K562 (cell line): ENCODE measurements at regions not wholly inside any gene's neighbourhood (a gene's known extent, or its start where the extent isn't known, plus 50 kb on each side); places are given as distances from the start of the nearest gene placed in this dataset.

Experiments used
- ATAC-seq: fragments of 200-7000 bp; cut with Tn5 transposase; 3 replicates; pipeline ENCODE4 v1.9.1; 2020; ENCODE audit warnings: moderate library complexity
- BruUV-seq: library from RNA; stranded (reverse); fragments of 400-500 nt; replicated peaks from 2 replicates; lab custom pipeline; 2021; lab: Mats Ljungman, UMichigan
- CTCF ChIA-PET: fragments of 300-600 bp; formaldehyde crosslinking; extraction: SDS; loops from one replicate; lab custom pipeline; 2021; ENCODE audit warnings: low intra/inter-chr PET ratio; lab: Yijun Ruan, JAX
- POLR2A ChIA-PET: fragments of 300-600, 350-650 bp; sonication (Branson Sonifier 250); formaldehyde crosslinking; extraction: SDS; loops from one replicate; lab custom pipeline; 2021; ENCODE audit warnings: antibody characterized with exemption, inconsistent platforms; lab: Yijun Ruan, JAX
- DNase-seq, 4 experiments: peaks; one replicate each; pipeline versions ENCODE4 v3.0.0 to v3.0.0-alpha.2; 2011 to 2018; ENCODE audit warnings: low spot score in 3 of 4, mixed read lengths in 3 of 4; ENCODE audit errors: extremely low read depth in 1 of 4
- FAIRE-seq: peaks from 2 replicates; lab custom pipeline; 2011; peaks lifted over from hg19 to GRCh38; lab: Jason Lieb, UNC
- H2AFZ ChIP-seq: 2 replicates; pipeline ENCODE4 v1.6.0; 2011; ENCODE audit warnings: low read depth, low read length, control low read depth, inconsistent platforms
- H3K27ac ChIP-seq: fragments of 200-600 bp; 3 replicates; pipeline ENCODE4 v1.8.0; 2011; ENCODE audit warnings: low read depth, mild to moderate bottlenecking, control low read depth, inconsistent platforms, low read length, moderate library complexity, mixed read lengths; ENCODE audit errors: extremely low read depth
- H3K27me3 ChIP-seq, 2 experiments: fragments of 300-600 bp in 1 of 2; 2 replicates in 1 of 2; 3 replicates in 1 of 2; pipeline versions ENCODE4 v1.6.0 to v1.8.0; 2011; ENCODE audit warnings: inconsistent platforms in 2 of 2, low read length in 2 of 2, mild to moderate bottlenecking in 1 of 2, mixed read lengths in 1 of 2, moderate library complexity in 1 of 2; ENCODE audit not compliant: control insufficient read depth in 2 of 2, insufficient read depth in 2 of 2
- H3K36me3 ChIP-seq: fragments of 300-600 bp; 3 replicates; pipeline ENCODE4 v1.8.0; 2011; ENCODE audit warnings: mild to moderate bottlenecking, low read length, inconsistent platforms; ENCODE audit not compliant: control insufficient read depth, insufficient read depth
- H3K4me1 ChIP-seq, 2 experiments: fragments of 200-600 bp in 1 of 2; replicated peaks in 1 of 2; 2 replicates in 1 of 2; 3 replicates in 1 of 2; pipeline versions ENCODE4 v1.5.1 to v1.8.0; 2011; ENCODE audit warnings: inconsistent platforms in 2 of 2, low read length in 2 of 2, mild to moderate bottlenecking in 1 of 2, mixed read lengths in 1 of 2, moderate library complexity in 1 of 2; ENCODE audit not compliant: control insufficient read depth in 2 of 2, insufficient read depth in 2 of 2
- H3K4me2 ChIP-seq: 2 replicates; pipeline ENCODE4 v1.6.1; 2011; ENCODE audit warnings: low read length, control low read depth, inconsistent platforms, mixed read lengths; ENCODE audit not compliant: insufficient read depth
- H3K4me3 ChIP-seq: fragments of 200-600 bp; sonication (generic), shearing (Covaris generic); 2 replicates; pipeline ENCODE4 v1.5.1; 2016; ENCODE audit warnings: control low read depth, inconsistent platforms
- H3K79me2 ChIP-seq: fragments of 200-600 bp; 3 replicates; pipeline ENCODE4 v1.8.0; 2011; ENCODE audit warnings: low read length, inconsistent platforms; ENCODE audit not compliant: control insufficient read depth, insufficient read depth
- H3K9ac ChIP-seq, 2 experiments: 2 replicates each; pipeline versions ENCODE4 v1.6.0 to v1.6.1; 2011; ENCODE audit warnings: low read depth in 2 of 2, low read length in 2 of 2, control low read depth in 1 of 2, inconsistent platforms in 1 of 2, mild to moderate bottlenecking in 1 of 2, mixed read lengths in 1 of 2; ENCODE audit not compliant: insufficient read depth in 1 of 2
- H3K9me1 ChIP-seq: one replicate; pipeline ENCODE4 v1.6.0; 2011; ENCODE audit warnings: inconsistent platforms, mild to moderate bottlenecking, low read length, moderate library complexity; ENCODE audit not compliant: control insufficient read depth, insufficient read depth
- H3K9me3 ChIP-seq: replicated peaks from 2 replicates; pipeline ENCODE4 v1.5.1; 2011; ENCODE audit warnings: low read depth, low read length, inconsistent platforms; ENCODE audit not compliant: control insufficient read depth, insufficient read depth
- H4K20me1 ChIP-seq: replicated peaks from 2 replicates; pipeline ENCODE4 v1.6.1; 2011; ENCODE audit warnings: low read length, inconsistent platforms, mixed read lengths; ENCODE audit not compliant: control insufficient read depth, insufficient read depth
- BRF1 ChIP-seq: IDR thresholded peaks from 3 replicates; pipeline ENCODE4 v1.6.1; 2011; ENCODE audit warnings: borderline replicate concordance, mild to moderate bottlenecking; ENCODE audit not compliant: insufficient read length; ENCODE audit errors: extremely low read depth
- C11orf30 ChIP-seq: fragments of 450-650 bp; IDR thresholded peaks from 2 replicates; pipeline ENCODE4 v1.6.1; 2016; ENCODE audit warnings: low read depth, mild to moderate bottlenecking
- E2F1 ChIP-seq: sonication (generic); formaldehyde crosslinking; IDR thresholded peaks from 2 replicates; pipeline ENCODE4 v1.8.1; 2023; ENCODE audit warnings: mild to moderate bottlenecking, missing genetic modification reagents, moderate library complexity
- EWSR1 ChIP-seq: fragments of 450-650 bp; IDR thresholded peaks from 2 replicates; pipeline ENCODE4 v1.6.1; 2018; ENCODE audit warnings: borderline replicate concordance, mild to moderate bottlenecking, low read depth, moderate library complexity; ENCODE audit not compliant: partially characterized antibody
- HOXB6 ChIP-seq: fragments of 250-450 bp; sonication (Bioruptor Pico); IDR thresholded peaks from 2 replicates; pipeline ENCODE4 v1.5.1; 2022; ENCODE audit warnings: mild to moderate bottlenecking, borderline replicate concordance
- IRF2 ChIP-seq: sonication (generic); formaldehyde crosslinking; IDR thresholded peaks from 2 replicates; pipeline ENCODE4 v1.8.1; 2022; ENCODE audit warnings: mild to moderate bottlenecking, missing genetic modification reagents
- KAT8 ChIP-seq: fragments of 450-650 bp; IDR thresholded peaks from 2 replicates; pipeline ENCODE4 v1.6.1; 2016; ENCODE audit warnings: low read depth, mild to moderate bottlenecking
- KLF6 ChIP-seq: fragments of 250-450 bp; sonication (Bioruptor Pico); IDR thresholded peaks from 2 replicates; pipeline ENCODE4 v1.4.0; 2020; ENCODE audit warnings: mild to moderate bottlenecking, moderate library complexity, borderline replicate concordance
- NCOA6 ChIP-seq: fragments of 450-650 bp; IDR thresholded peaks from 2 replicates; pipeline ENCODE4 v1.6.1; 2017; ENCODE audit warnings: mild to moderate bottlenecking
- NCOR1 ChIP-seq: fragments of 450-650 bp; IDR thresholded peaks from 2 replicates; pipeline ENCODE4 v1.6.1; 2016; ENCODE audit warnings: mild to moderate bottlenecking, moderate library complexity
- RB1 ChIP-seq: fragments of 450-650 bp; IDR thresholded peaks from 2 replicates; pipeline ENCODE4 v1.6.1; 2017; ENCODE audit warnings: low read depth, mild to moderate bottlenecking
- SIN3B ChIP-seq: fragments of 450-650 bp; IDR thresholded peaks from 2 replicates; pipeline ENCODE4 v1.6.1; 2017; ENCODE audit warnings: low read depth, mild to moderate bottlenecking, moderate library complexity
- SRSF7 ChIP-seq: fragments of 200-400 bp; formaldehyde crosslinking; optimal IDR thresholded peaks from 2 replicates; pipeline ENCODE3; 2017; ENCODE audit warnings: mild to moderate bottlenecking, low read depth, low read length
- ZBED1 ChIP-seq: IDR thresholded peaks from 2 replicates; pipeline ENCODE4 v1.6.1; 2014
- ZNF408 ChIP-seq: fragments of 250-450 bp; sonication (Bioruptor Pico); IDR thresholded peaks from 2 replicates; pipeline ENCODE4 v1.4.0; 2020; ENCODE audit warnings: low read depth, mild to moderate bottlenecking, moderate library complexity
- ZNF766 ChIP-seq: fragments of 200-800 bp; sonication (Bioruptor generic); conservative IDR thresholded peaks from 2 replicates; pipeline ENCODE4 v1.6.1; 2016; ENCODE audit warnings: missing genetic modification characterization, missing compliant biosample characterization
- WGBS: fragments of 100-300 bp; shearing (Covaris generic); methylation state at CpG from one replicate; pipeline ENCODE4 v1.1.6; 2016; ENCODE audit warnings: low coverage, mixed read lengths; ENCODE audit not compliant: insufficient coverage; ENCODE audit errors: missing lambda C conversion rate; 5-methylcytosine and 5-hydroxymethylcytosine counted together
- in situ Hi-C: fragments of 300-500 bp; cut with MboI; formaldehyde crosslinking; loops from 4 replicates; pipeline ENCODE4 v1.15.0; 2018; ENCODE audit warnings: inconsistent platforms, mixed read lengths
- intact Hi-C: fragments of 100-400 bp; cut with micrococcal nuclease; formaldehyde crosslinking; loops from 2 replicates; pipeline ENCODE4 v1.14.2; 2022
- TF ChIP-seq, protein P1 (sequence below): IDR thresholded peaks from 2 replicates; pipeline ENCODE4 v1.6.1; 2014; ENCODE audit warnings: antibody characterized with exemption
- TF ChIP-seq, protein P2 (sequence below): fragments of 250-450 bp; sonication (Bioruptor Pico); IDR thresholded peaks from 2 replicates; pipeline ENCODE4 v1.5.0; 2021

- 14% methylated on average over 1 of the region's 1 CpG for WGBS
- no TSS peak for BruUV-seq
- H3K9me3 ChIP-seq, result no peaks in the 10 kb centered on the region
- H4K20me1 ChIP-seq, result no peaks in the 10 kb centered on the region
- H3K4me1 ChIP-seq, result no peaks in the 10 kb centered on the region
- H3K79me2 ChIP-seq, result no peaks in the 10 kb centered on the region
- no peak overlapping the region for H3K9ac ChIP-seq
- no peaks in the 10 kb centered on the region for H3K36me3 ChIP-seq
- no peaks in the 10 kb centered on the region for H3K27me3 ChIP-seq
- no peak overlapping the region for H3K4me3 ChIP-seq
- POLR2A ChIA-PET, result no interaction called here
- H2AFZ ChIP-seq, result no peak overlapping the region
- intact Hi-C loops (no loop called here), in situ Hi-C loops (no loop called here)
- H3K4me2 ChIP-seq, result no peak overlapping the region
- H3K27ac ChIP-seq, result no peak overlapping the region
- CTCF ChIA-PET, result no interaction called here
- H3K9me1 ChIP-seq, result no peaks in the 10 kb centered on the region
- no peak for FAIRE-seq
- no peak for TF ChIP-seq KLF6 (CRISPR knock-in tag)
- no peak for TF ChIP-seq BRF1
- TF ChIP-seq ZNF408 (CRISPR knock-in tag), result no peak
- TF ChIP-seq RB1, result no peak
- no peak for TF ChIP-seq KAT8
- TF ChIP-seq SIN3B, result no peak
- no peak for TF ChIP-seq ZBED1
- TF ChIP-seq, protein P1, sequence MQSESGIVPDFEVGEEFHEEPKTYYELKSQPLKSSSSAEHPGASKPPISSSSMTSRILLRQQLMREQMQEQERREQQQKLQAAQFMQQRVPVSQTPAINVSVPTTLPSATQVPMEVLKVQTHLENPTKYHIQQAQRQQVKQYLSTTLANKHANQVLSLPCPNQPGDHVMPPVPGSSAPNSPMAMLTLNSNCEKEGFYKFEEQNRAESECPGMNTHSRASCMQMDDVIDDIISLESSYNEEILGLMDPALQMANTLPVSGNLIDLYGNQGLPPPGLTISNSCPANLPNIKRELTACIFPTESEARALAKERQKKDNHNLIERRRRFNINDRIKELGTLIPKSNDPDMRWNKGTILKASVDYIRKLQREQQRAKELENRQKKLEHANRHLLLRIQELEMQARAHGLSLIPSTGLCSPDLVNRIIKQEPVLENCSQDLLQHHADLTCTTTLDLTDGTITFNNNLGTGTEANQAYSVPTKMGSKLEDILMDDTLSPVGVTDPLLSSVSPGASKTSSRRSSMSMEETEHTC, result no peak
- no peak for TF ChIP-seq NCOA6
- no peak for TF ChIP-seq C11orf30
- no peak for TF ChIP-seq EWSR1
- TF ChIP-seq, protein P2, sequence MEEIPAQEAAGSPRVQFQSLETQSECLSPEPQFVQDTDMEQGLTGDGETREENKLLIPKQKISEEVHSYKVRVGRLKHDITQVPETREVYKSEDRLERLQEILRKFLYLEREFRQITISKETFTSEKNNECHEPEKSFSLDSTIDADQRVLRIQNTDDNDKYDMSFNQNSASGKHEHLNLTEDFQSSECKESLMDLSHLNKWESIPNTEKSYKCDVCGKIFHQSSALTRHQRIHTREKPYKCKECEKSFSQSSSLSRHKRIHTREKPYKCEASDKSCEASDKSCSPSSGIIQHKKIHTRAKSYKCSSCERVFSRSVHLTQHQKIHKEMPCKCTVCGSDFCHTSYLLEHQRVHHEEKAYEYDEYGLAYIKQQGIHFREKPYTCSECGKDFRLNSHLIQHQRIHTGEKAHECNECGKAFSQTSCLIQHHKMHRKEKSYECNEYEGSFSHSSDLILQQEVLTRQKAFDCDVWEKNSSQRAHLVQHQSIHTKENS (CRISPR knock-in tag), result no peak
- no peak for TF ChIP-seq SRSF7
- no peak for TF ChIP-seq NCOR1
- no peak for TF ChIP-seq ZNF766 (CRISPR knock-in tag)
- TF ChIP-seq IRF2 (CRISPR knock-in tag), result no peak
- no peak for TF ChIP-seq HOXB6 (CRISPR knock-in tag)
- TF ChIP-seq E2F1 (CRISPR knock-in tag), result no peak
- TF ChIP-seq, all 486 proteins: peak for 0
- ATAC-seq (no peak), DNase-seq (no peak)
Observed at GRCh38 chr5:89480406-89481007, 597.5 kb upstream of the MEF2C start.
